Central memory CD8-positive, alpha-beta T cell (primary cell): ENCODE measurements at regions not wholly inside any gene's neighbourhood (a gene's known extent, or its start where the extent isn't known, plus 50 kb on each side); places are given as distances from the start of the nearest gene placed in this dataset.
"Not testable (repeated sequence)": the region's sequence is repeated elsewhere in the genome, so short reads cannot be mapped to it uniquely, and the experiment has no call there.

Experiments used
- ATAC-seq: fragments of 150-1000 bp; cut with Tn5 transposase; replicated peaks from 2 replicates; pipeline ENCODE4 v1.10.0; 2022; ENCODE audit warnings: mild to moderate bottlenecking, moderate FRiP score, moderate number of reproducible peaks; ENCODE audit not compliant: poor library complexity, severe bottlenecking; ENCODE audit errors: extremely low read depth
- DNase-seq, 2 donors: peaks; one replicate each; pipeline ENCODE4 v3.0.0; 2021; ENCODE audit warnings: low spot score in 2 of 2
- H3K27ac Mint-ChIP-seq: one replicate; pipeline ENCODE4 v1.8.0; 2022; ENCODE audit warnings: low read depth, mild to moderate bottlenecking, moderate library complexity, mixed read lengths
- H3K27me3 Mint-ChIP-seq: one replicate; pipeline ENCODE4 v1.8.0; 2022; ENCODE audit warnings: mixed read lengths
- H3K36me3 Mint-ChIP-seq: one replicate; pipeline ENCODE4 v1.8.0; 2022; ENCODE audit warnings: mild to moderate bottlenecking, moderate library complexity, mixed read lengths; ENCODE audit not compliant: insufficient read depth
- H3K4me1 Mint-ChIP-seq: one replicate; pipeline ENCODE4 v1.8.0; 2022; ENCODE audit warnings: mixed read lengths
- H3K4me3 Mint-ChIP-seq: one replicate; pipeline ENCODE4 v1.8.0; 2022; ENCODE audit warnings: mild to moderate bottlenecking, moderate library complexity, mixed read lengths
- H3K9me3 Mint-ChIP-seq: one replicate; pipeline ENCODE4 v1.8.0; 2022; ENCODE audit warnings: mixed read lengths

- H3K36me3 Mint-ChIP-seq, H3K4me3 Mint-ChIP-seq, H3K4me1 Mint-ChIP-seq, DNase-seq, H3K27me3 Mint-ChIP-seq, ATAC-seq, H3K27ac Mint-ChIP-seq: not testable (repeated sequence)
- peaks cover 10% of the 10 kb centered on the region for H3K9me3 Mint-ChIP-seq
These were observed 984.0 kb downstream of the TBL1XR1 start for GRCh38 chr3:176213314-176213713.

- H3K27ac Mint-ChIP-seq, result no peak overlapping the region
- H3K4me1 Mint-ChIP-seq, result no peaks in the 10 kb centered on the region
- H3K9me3 Mint-ChIP-seq, result peaks cover 5% of the 10 kb centered on the region
- ATAC-seq (no peak), DNase-seq (no peak)
- no peaks in the 10 kb centered on the region for H3K27me3 Mint-ChIP-seq
- H3K4me3 Mint-ChIP-seq, result no peak overlapping the region
- H3K36me3 Mint-ChIP-seq, result no peaks in the 10 kb centered on the region
These were observed 988.4 kb downstream of the TBL1XR1 start for GRCh38 chr3:176208915-176209314.

- ATAC-seq (no peak), DNase-seq (no peak)
- no peaks in the 10 kb centered on the region for H3K27me3 Mint-ChIP-seq
- no peak overlapping the region for H3K27ac Mint-ChIP-seq
- H3K36me3 Mint-ChIP-seq, result no peaks in the 10 kb centered on the region
- H3K9me3 Mint-ChIP-seq, result peaks cover 5% of the 10 kb centered on the region
- no peaks in the 10 kb centered on the region for H3K4me1 Mint-ChIP-seq
- no peak overlapping the region for H3K4me3 Mint-ChIP-seq
These were observed 989.0 kb downstream of the TBL1XR1 start for GRCh38 chr3:176208283-176208682.

- ATAC-seq (no peak), DNase-seq (no peak)
- Mint-ChIP-seq H3K36me3 (no peaks in the 10 kb centered on the region), H3K9me3 (peaks cover 5% of the 10 kb centered on the region), H3K27ac (no peak overlapping the region), H3K27me3 (no peaks in the 10 kb centered on the region), H3K4me3 (no peak overlapping the region), H3K4me1 (no peaks in the 10 kb centered on the region)
These were observed 990.5 kb downstream of the TBL1XR1 start for GRCh38 chr3:176206809-176207208.

GRCh38 chr3:176202652-176203051 is 994.6 kb downstream of the TBL1XR1 start:
- no peaks in the 10 kb centered on the region for H3K27me3 Mint-ChIP-seq
- H3K9me3 Mint-ChIP-seq, result peaks cover 3% of the 10 kb centered on the region
- no peaks in the 10 kb centered on the region for H3K4me1 Mint-ChIP-seq
- H3K4me3 Mint-ChIP-seq, result no peak overlapping the region
- H3K36me3 Mint-ChIP-seq, result no peaks in the 10 kb centered on the region
- ATAC-seq (no peak), DNase-seq (no peak)
- no peak overlapping the region for H3K27ac Mint-ChIP-seq

- no peaks in the 10 kb centered on the region for H3K4me1 Mint-ChIP-seq
These were observed 1004.1 kb downstream of the TBL1XR1 start for GRCh38 chr3:176193032-176193730.

GRCh38 chr3:176190755-176191154 is 1006.5 kb downstream of the TBL1XR1 start:
- no peak for DNase-seq
- no peaks in the 10 kb centered on the region for H3K36me3 Mint-ChIP-seq

More at GRCh38 chr3:176193032-176193730, 1004.1 kb downstream of the TBL1XR1 start:
- Mint-ChIP-seq H3K9me3 (peaks cover 15% of the 10 kb centered on the region), H3K4me3 (no peak overlapping the region), H3K27me3 (no peaks in the 10 kb centered on the region), H3K36me3 (no peaks in the 10 kb centered on the region), H3K27ac (no peak overlapping the region)
- ATAC-seq (no peak), DNase-seq (no peak)

GRCh38 chr3:176183181-176183580 is 1014.1 kb downstream of the TBL1XR1 start:
- H3K4me3 Mint-ChIP-seq, result no peak overlapping the region
- H3K9me3 Mint-ChIP-seq, result peaks cover 14% of the 10 kb centered on the region
- no peak for DNase-seq
- no peaks in the 10 kb centered on the region for H3K27me3 Mint-ChIP-seq
- no peak overlapping the region for H3K27ac Mint-ChIP-seq
- no peaks in the 10 kb centered on the region for H3K4me1 Mint-ChIP-seq
- no peaks in the 10 kb centered on the region for H3K36me3 Mint-ChIP-seq
- no peak for ATAC-seq

More at GRCh38 chr3:176190755-176191154, 1006.5 kb downstream of the TBL1XR1 start:
- peaks cover 20% of the 10 kb centered on the region for H3K9me3 Mint-ChIP-seq
- no peak overlapping the region for H3K4me3 Mint-ChIP-seq
- H3K4me1 Mint-ChIP-seq, result no peaks in the 10 kb centered on the region
- no peaks in the 10 kb centered on the region for H3K27me3 Mint-ChIP-seq
- H3K27ac Mint-ChIP-seq, result no peak overlapping the region
- ATAC-seq, result no peak

GRCh38 chr3:176174060-176174459 is 1023.2 kb downstream of the TBL1XR1 start:
- Mint-ChIP-seq H3K27me3 (no peaks in the 10 kb centered on the region), H3K36me3 (peaks cover 2% of the 10 kb centered on the region), H3K4me3 (no peak overlapping the region), H3K27ac (no peak overlapping the region), H3K4me1 (no peaks in the 10 kb centered on the region), H3K9me3 (peaks cover 18% of the 10 kb centered on the region)
- DNase-seq (no peak), ATAC-seq (no peak)

GRCh38 chr3:176172492-176172891 is 1024.8 kb downstream of the TBL1XR1 start:
- no peak overlapping the region for H3K4me3 Mint-ChIP-seq
- no peak overlapping the region for H3K27ac Mint-ChIP-seq
- H3K9me3 Mint-ChIP-seq, result peaks cover 16% of the 10 kb centered on the region
- no peaks in the 10 kb centered on the region for H3K4me1 Mint-ChIP-seq
- H3K36me3 Mint-ChIP-seq, result peaks cover 2% of the 10 kb centered on the region
- DNase-seq (no peak), ATAC-seq (no peak)
- H3K27me3 Mint-ChIP-seq, result no peaks in the 10 kb centered on the region

- peaks cover 21% of the 10 kb centered on the region for H3K9me3 Mint-ChIP-seq
- H3K4me1 Mint-ChIP-seq, result no peaks in the 10 kb centered on the region
- ATAC-seq (no peak), DNase-seq (no peak)
- no peak overlapping the region for H3K27ac Mint-ChIP-seq
- no peaks in the 10 kb centered on the region for H3K27me3 Mint-ChIP-seq
- peaks cover 2% of the 10 kb centered on the region for H3K36me3 Mint-ChIP-seq
- no peak overlapping the region for H3K4me3 Mint-ChIP-seq
These were observed 1030.0 kb downstream of the TBL1XR1 start for GRCh38 chr3:176167272-176167671.

- Mint-ChIP-seq H3K36me3 (no peaks in the 10 kb centered on the region), H3K27me3 (no peaks in the 10 kb centered on the region), H3K27ac (no peak overlapping the region), H3K9me3 (peaks cover 29% of the 10 kb centered on the region), H3K4me1 (no peaks in the 10 kb centered on the region), H3K4me3 (no peak overlapping the region)
- DNase-seq (no peak), ATAC-seq (no peak)
These were observed 1036.3 kb downstream of the TBL1XR1 start for GRCh38 chr3:176160997-176161396.

- no peak overlapping the region for H3K27ac Mint-ChIP-seq
- no peak for DNase-seq
- ATAC-seq, result no peak
These were observed 1037.5 kb downstream of the TBL1XR1 start for GRCh38 chr3:176159796-176160195.

More at GRCh38 chr3:176159796-176160195, 1037.5 kb downstream of the TBL1XR1 start:
- peaks cover 29% of the 10 kb centered on the region for H3K9me3 Mint-ChIP-seq
- no peaks in the 10 kb centered on the region for H3K27me3 Mint-ChIP-seq
- H3K36me3 Mint-ChIP-seq, result no peaks in the 10 kb centered on the region
- no peaks in the 10 kb centered on the region for H3K4me1 Mint-ChIP-seq
- H3K4me3 Mint-ChIP-seq, result no peak overlapping the region
